MM.1S (cell line): ENCODE measurements at regions not wholly inside any gene's neighbourhood (a gene's known extent, or its start where the extent isn't known, plus 50 kb on each side); places are given as distances from the start of the nearest gene placed in this dataset.

Experiments
- DNase-seq: peaks from one replicate; pipeline ENCODE4 v3.0.0-alpha.2; 2015
- H2AFZ ChIP-seq: fragments of 300-600 bp; sonication (generic); 2 replicates; pipeline ENCODE4 v1.6.0; 2016; ENCODE audit warnings: antibody characterized with exemption, low read length
- H3F3A ChIP-seq: fragments of 300-600 bp; sonication (generic); 2 replicates; pipeline ENCODE4 v1.6.1; 2016; ENCODE audit warnings: mild to moderate bottlenecking, antibody characterized with exemption, low read length, moderate library complexity, mixed read lengths; ENCODE audit not compliant: insufficient read depth
- H3K27ac ChIP-seq: fragments of 300-600 bp; sonication (generic); 2 replicates; pipeline ENCODE4 v1.5.1; 2016; ENCODE audit warnings: mild to moderate bottlenecking, low read length
- H3K27me3 ChIP-seq: fragments of 300-600 bp; sonication (generic); replicated peaks from 2 replicates; pipeline ENCODE4 v1.6.0; 2016; ENCODE audit warnings: low read length; ENCODE audit not compliant: insufficient read depth
- H3K36me3 ChIP-seq: fragments of 300-600 bp; sonication (generic); replicated peaks from 2 replicates; pipeline ENCODE4 v1.6.1; 2016; ENCODE audit warnings: mild to moderate bottlenecking, low read length, mixed read lengths; ENCODE audit not compliant: insufficient read depth
- H3K4me1 ChIP-seq: fragments of 300-600 bp; sonication (generic); 2 replicates; pipeline ENCODE4 v1.6.1; 2016; ENCODE audit warnings: low read length, mixed read lengths
- H3K4me2 ChIP-seq: fragments of 300-600 bp; sonication (generic); 2 replicates; pipeline ENCODE4 v1.6.0; 2016; ENCODE audit warnings: low read depth, low read length
- H3K4me3 ChIP-seq: fragments of 300-600 bp; sonication (generic); 2 replicates; pipeline ENCODE4 v1.5.1; 2016; ENCODE audit warnings: low read length, mixed read lengths
- H3K79me2 ChIP-seq: fragments of 300-600 bp; sonication (generic); 2 replicates; pipeline ENCODE4 v1.6.1; 2016; ENCODE audit warnings: mixed run types, low read length, mixed read lengths
- H3K9ac ChIP-seq: fragments of 300-600 bp; sonication (generic); 2 replicates; pipeline ENCODE4 v1.6.1; 2016; ENCODE audit warnings: low read length, mixed read lengths
- H3K9me2 ChIP-seq: fragments of 300-600 bp; sonication (generic); replicated peaks from 2 replicates; pipeline ENCODE4 v1.6.1; 2016; ENCODE audit warnings: mild to moderate bottlenecking, low read length, mixed read lengths; ENCODE audit not compliant: insufficient read depth
- H3K9me3 ChIP-seq: fragments of 300-600 bp; sonication (generic); replicated peaks from 2 replicates; pipeline ENCODE4 v1.6.1; 2016; ENCODE audit warnings: mild to moderate bottlenecking, low read length, mixed read lengths; ENCODE audit not compliant: insufficient read depth
- H4K20me1 ChIP-seq: fragments of 300-600 bp; sonication (generic); 2 replicates; pipeline ENCODE4 v1.6.1; 2016; ENCODE audit warnings: mild to moderate bottlenecking, low read length, moderate library complexity, mixed read lengths; ENCODE audit not compliant: insufficient read depth
- EZH2 ChIP-seq: fragments of 300-600 bp; sonication (generic); optimal IDR thresholded peaks from 2 replicates; pipeline ENCODE3; 2017; ENCODE audit warnings: low read depth, mild to moderate bottlenecking, antibody characterized with exemption, low read length, mixed read lengths
- EZH2phosphoT487 ChIP-seq: fragments of 300-600 bp; sonication (generic); IDR thresholded peaks from 2 replicates; pipeline ENCODE4 v1.6.1; 2018; ENCODE audit warnings: antibody characterized with exemption, low read length
- TF ChIP-seq, protein P1 (sequence below): fragments of 300-600 bp; sonication (generic); IDR thresholded peaks from 2 replicates; pipeline ENCODE4 v1.5.1; 2016; ENCODE audit warnings: antibody characterized with exemption, low read length, mixed read lengths

DNA sequence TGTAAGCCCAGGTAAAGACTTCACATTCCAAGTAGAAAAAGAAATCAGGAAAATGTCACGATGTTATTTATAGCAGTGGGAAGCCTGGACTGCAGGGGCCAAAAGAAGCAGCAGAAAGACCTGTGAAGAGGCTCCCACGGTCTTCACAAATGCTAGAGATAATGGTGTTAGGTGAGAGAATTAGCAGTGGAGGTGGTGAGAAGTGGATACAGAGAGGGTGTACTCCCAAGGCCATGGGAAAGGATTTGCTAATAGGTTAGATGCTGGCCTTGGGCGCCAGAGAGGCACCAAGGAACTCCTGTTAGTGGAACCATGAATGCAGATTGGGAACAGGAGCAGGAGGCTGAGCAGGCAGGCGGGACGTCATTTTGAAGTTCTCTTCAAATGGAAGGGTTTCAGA lies 386.1 kb downstream of the C12orf75 start:
- Histone ChIP-seq H3K27ac (no peak overlapping the region), H3K36me3 (no peaks in the 10 kb centered on the region), H2AFZ (no peak overlapping the region), H3K9ac (no peak overlapping the region), H3K79me2 (no peaks in the 10 kb centered on the region), H4K20me1 (no peaks in the 10 kb centered on the region), H3K4me2 (no peak overlapping the region), H3K27me3 (no peaks in the 10 kb centered on the region), H3K9me2 (no peaks in the 10 kb centered on the region), H3K4me1 (peaks cover 10% of the 10 kb centered on the region), H3K9me3 (no peaks in the 10 kb centered on the region), H3K4me3 (no peak overlapping the region), H3F3A (peaks cover 10% of the 10 kb centered on the region)
- no peak for TF ChIP-seq EZH2phosphoT487
- TF ChIP-seq EZH2, result no peak
- TF ChIP-seq, protein P1, sequence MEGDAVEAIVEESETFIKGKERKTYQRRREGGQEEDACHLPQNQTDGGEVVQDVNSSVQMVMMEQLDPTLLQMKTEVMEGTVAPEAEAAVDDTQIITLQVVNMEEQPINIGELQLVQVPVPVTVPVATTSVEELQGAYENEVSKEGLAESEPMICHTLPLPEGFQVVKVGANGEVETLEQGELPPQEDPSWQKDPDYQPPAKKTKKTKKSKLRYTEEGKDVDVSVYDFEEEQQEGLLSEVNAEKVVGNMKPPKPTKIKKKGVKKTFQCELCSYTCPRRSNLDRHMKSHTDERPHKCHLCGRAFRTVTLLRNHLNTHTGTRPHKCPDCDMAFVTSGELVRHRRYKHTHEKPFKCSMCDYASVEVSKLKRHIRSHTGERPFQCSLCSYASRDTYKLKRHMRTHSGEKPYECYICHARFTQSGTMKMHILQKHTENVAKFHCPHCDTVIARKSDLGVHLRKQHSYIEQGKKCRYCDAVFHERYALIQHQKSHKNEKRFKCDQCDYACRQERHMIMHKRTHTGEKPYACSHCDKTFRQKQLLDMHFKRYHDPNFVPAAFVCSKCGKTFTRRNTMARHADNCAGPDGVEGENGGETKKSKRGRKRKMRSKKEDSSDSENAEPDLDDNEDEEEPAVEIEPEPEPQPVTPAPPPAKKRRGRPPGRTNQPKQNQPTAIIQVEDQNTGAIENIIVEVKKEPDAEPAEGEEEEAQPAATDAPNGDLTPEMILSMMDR, result no peak
- DNase-seq, result no peak

GRCh38 chr12:105721051-105721825 lies 390.7 kb downstream of the C12orf75 start:
- Histone ChIP-seq H3K9me3 (no peaks in the 10 kb centered on the region), H3F3A (peaks cover 12% of the 10 kb centered on the region), H3K9ac (no peak overlapping the region; the same call in 1 of the 2 replicates), H3K27ac (peak overlapping the region; percentile 48; the same call in 1 of the 2 replicates), H4K20me1 (no peaks in the 10 kb centered on the region), H3K79me2 (no peaks in the 10 kb centered on the region), H3K9me2 (no peaks in the 10 kb centered on the region), H2AFZ (no peak overlapping the region), H3K4me3 (peak overlapping the region; percentile 21; the same call in 1 of the 2 replicates), H3K4me2 (peak overlapping the region; percentile 54), H3K4me1 (peaks cover 17% of the 10 kb centered on the region), H3K27me3 (no peaks in the 10 kb centered on the region), H3K36me3 (no peaks in the 10 kb centered on the region)
- TF ChIP-seq EZH2phosphoT487 (0 out of 2 replicates have a peak, but pooled peaks have one; percentile 38), EZH2 (no peak)
- TF ChIP-seq, protein P1, result no peak
- DNase-seq, result peak; percentile 63

GRCh38 chr12:105721891-105722290 lies 391.4 kb downstream of the C12orf75 start:
- H3K4me2 ChIP-seq, result peak overlapping the region; percentile 54
- H3K9me3 ChIP-seq, result no peaks in the 10 kb centered on the region
- peaks cover 17% of the 10 kb centered on the region for H3K4me1 ChIP-seq
- no peaks in the 10 kb centered on the region for H4K20me1 ChIP-seq
- no peak for TF ChIP-seq EZH2phosphoT487
- TF ChIP-seq EZH2, result no peak
- TF ChIP-seq, protein P1, result no peak
- H3K27ac ChIP-seq, result peak overlapping the region; percentile 48; the same call in 1 of the 2 replicates
- no peaks in the 10 kb centered on the region for H3K9me2 ChIP-seq
- H3K36me3 ChIP-seq, result no peaks in the 10 kb centered on the region
- no peak overlapping the region for H3K9ac ChIP-seq
- peak overlapping the region; percentile 21; the same call in 1 of the 2 replicates for H3K4me3 ChIP-seq
- H3F3A ChIP-seq, result peaks cover 12% of the 10 kb centered on the region
- H2AFZ ChIP-seq, result no peak overlapping the region
- no peaks in the 10 kb centered on the region for H3K27me3 ChIP-seq
- no peaks in the 10 kb centered on the region for H3K79me2 ChIP-seq
- DNase-seq, result no peak
